GM12872 (cell line): ENCODE measurements at regions not wholly inside any gene's neighbourhood (a gene's known extent, or its start where the extent isn't known, plus 50 kb on each side); places are given as distances from the start of the nearest gene placed in this dataset.

Experiments used
- CTCF ChIP-seq: IDR thresholded peaks from 3 replicates; pipeline ENCODE4 v1.5.1; 2011; ENCODE audit warnings: low read depth, mild to moderate bottlenecking, low read length, moderate library complexity; ENCODE audit not compliant: insufficient read depth

GRCh38 chr7:96903906-96904305 lies 101.4 kb upstream of the DLX6 start:
- TF ChIP-seq CTCF: no peak

- TF ChIP-seq CTCF: no peak
These were observed 94.9 kb upstream of the DLX6 start for GRCh38 chr7:96910486-96910885.

GRCh38 chr7:96915029-96915428 lies 90.3 kb upstream of the DLX6 start:
- TF ChIP-seq CTCF: no peak

GRCh38 chr7:96920064-96920463 lies 85.3 kb upstream of the DLX6 start:
- TF ChIP-seq CTCF: no peak

GRCh38 chr7:96920713-96921112 lies 84.6 kb upstream of the DLX6 start:
- TF ChIP-seq CTCF: no peak

- no peak for TF ChIP-seq CTCF
These were observed 84.1 kb upstream of the DLX6 start for GRCh38 chr7:96921231-96921630.

GRCh38 chr7:96921771-96922170 lies 83.6 kb upstream of the DLX6 start:
- no peak for TF ChIP-seq CTCF

GRCh38 chr7:96927131-96927530 lies 78.2 kb upstream of the DLX6 start:
- no peak for TF ChIP-seq CTCF
